Liver (tissue), 8 donors: ENCODE measurements at regions not wholly inside any gene's neighbourhood (a gene's known extent, or its start where the extent isn't known, plus 50 kb on each side); places are given as distances from the start of the nearest gene placed in this dataset.

Source experiments
- DNase-seq: peaks from one replicate; pipeline ENCODE4 v3.0.0-alpha.2; 2017; ENCODE audit warnings: low spot score
- H3K27ac ChIP-seq, 2 donors: one replicate each; pipeline ENCODE4 v1.7.0; 2013; ENCODE audit warnings: inconsistent platforms in 2 of 2, low read length in 2 of 2, control low read depth in 1 of 2, low read depth in 1 of 2, mild to moderate bottlenecking in 1 of 2
- H3K27me3 ChIP-seq, 4 donors: one replicate each; pipeline versions ENCODE4 v1.6.1 to v1.7.0; 2013; ENCODE audit warnings: low read length in 3 of 4, inconsistent platforms in 1 of 4, mild to moderate bottlenecking in 1 of 4, moderate library complexity in 1 of 4; ENCODE audit not compliant: control insufficient read depth in 4 of 4, insufficient read depth in 4 of 4
- H3K36me3 ChIP-seq, 4 donors: one replicate each; pipeline versions ENCODE4 v1.6.1 to v1.7.0; 2013; ENCODE audit warnings: low read length in 3 of 4, mild to moderate bottlenecking in 3 of 4, low read depth in 1 of 4, moderate library complexity in 1 of 4; ENCODE audit not compliant: control insufficient read depth in 4 of 4, insufficient read depth in 3 of 4
- H3K4me1 ChIP-seq, 4 donors: one replicate each; pipeline versions ENCODE4 v1.6.1 to v1.7.0; 2013; ENCODE audit warnings: low read length in 3 of 4, mild to moderate bottlenecking in 3 of 4, moderate library complexity in 1 of 4; ENCODE audit not compliant: control insufficient read depth in 4 of 4, insufficient read depth in 4 of 4
- H3K4me3 ChIP-seq, 3 donors: one replicate each; pipeline versions ENCODE4 v1.6.1 to v1.7.0; 2013; ENCODE audit warnings: low read length in 3 of 3, control low read depth in 1 of 3, low read depth in 1 of 3, mild to moderate bottlenecking in 1 of 3
- H3K9ac ChIP-seq, 2 donors: one replicate each; pipeline ENCODE4 v1.7.0; 2013; ENCODE audit warnings: low read length in 2 of 2, mild to moderate bottlenecking in 2 of 2, moderate library complexity in 2 of 2, control low read depth in 1 of 2, low read depth in 1 of 2
- H3K9me3 ChIP-seq, 4 donors: one replicate each; pipeline versions ENCODE4 v1.6.1 to v1.7.0; 2013; ENCODE audit warnings: low read length in 3 of 4; ENCODE audit not compliant: control insufficient read depth in 4 of 4
- ATF3 ChIP-seq: IDR thresholded peaks from 2 replicates; pipeline ENCODE4 v1.6.1; 2016; ENCODE audit warnings: antibody characterized with exemption
- CTCF ChIP-seq: fragments of 150-350 bp; IDR thresholded peaks from 2 replicates; pipeline ENCODE4 v1.5.1; 2017; ENCODE audit warnings: improper control_type of control experiment, low read depth, low read length; ENCODE audit not compliant: missing input control
- EGR1 ChIP-seq, 2 donors: IDR thresholded peaks; 2 replicates each; pipeline ENCODE4 v1.6.1; 2016 to 2018; ENCODE audit warnings: antibody characterized with exemption in 2 of 2, low read depth in 2 of 2
- FOXA1 ChIP-seq: IDR thresholded peaks from 2 replicates; pipeline ENCODE4 v1.6.1; 2016; ENCODE audit warnings: antibody characterized with exemption
- GABPA ChIP-seq, 2 donors: IDR thresholded peaks in 1 of 2; conservative IDR thresholded peaks in 1 of 2; 2 replicates each; pipeline ENCODE4 v1.6.1; 2016; ENCODE audit warnings: antibody characterized with exemption in 2 of 2, mild to moderate bottlenecking in 1 of 2, moderate library complexity in 1 of 2
- HNF4A ChIP-seq, 2 donors: conservative IDR thresholded peaks; 2 replicates each; pipeline ENCODE4 v1.6.1; 2016; ENCODE audit warnings: antibody characterized with exemption in 2 of 2, mild to moderate bottlenecking in 2 of 2
- HNF4G ChIP-seq: IDR thresholded peaks from 2 replicates; pipeline ENCODE4 v1.6.1; 2016; ENCODE audit warnings: antibody characterized with exemption
- JUND ChIP-seq, 2 donors: IDR thresholded peaks; 2 replicates each; pipeline ENCODE4 v1.6.1; 2016; ENCODE audit warnings: antibody characterized with exemption in 2 of 2
- MAX ChIP-seq: IDR thresholded peaks from 2 replicates; pipeline ENCODE4 v1.6.1; 2016; ENCODE audit warnings: antibody characterized with exemption
- NR2F2 ChIP-seq: IDR thresholded peaks from 2 replicates; pipeline ENCODE4 v1.6.1; 2016; ENCODE audit warnings: antibody characterized with exemption
- RAD21 ChIP-seq, 2 donors: IDR thresholded peaks; 2 replicates each; pipeline ENCODE4 v1.6.1; 2016; ENCODE audit warnings: antibody characterized with exemption in 2 of 2, mild to moderate bottlenecking in 2 of 2
- REST ChIP-seq: IDR thresholded peaks from 2 replicates; pipeline ENCODE4 v1.6.1; 2016; ENCODE audit warnings: antibody characterized with exemption, mild to moderate bottlenecking
- RXRA ChIP-seq, 2 donors: IDR thresholded peaks; 2 replicates each; pipeline ENCODE4 v1.6.1; 2017 to 2018; ENCODE audit warnings: antibody characterized with exemption in 2 of 2, mild to moderate bottlenecking in 1 of 2
- SP1 ChIP-seq: IDR thresholded peaks from 2 replicates; pipeline ENCODE4 v1.6.1; 2018; ENCODE audit warnings: antibody characterized with exemption, mild to moderate bottlenecking
- TAF1 ChIP-seq: conservative IDR thresholded peaks from 2 replicates; pipeline ENCODE4 v1.6.1; 2016; ENCODE audit warnings: antibody characterized with exemption, mild to moderate bottlenecking
- YY1 ChIP-seq: IDR thresholded peaks from 2 replicates; pipeline ENCODE4 v1.6.1; 2016; ENCODE audit warnings: antibody characterized with exemption, mild to moderate bottlenecking
- ZBTB33 ChIP-seq: IDR thresholded peaks from 2 replicates; pipeline ENCODE4 v1.6.1; 2016; ENCODE audit warnings: antibody characterized with exemption
- WGBS: extraction: QIAGEN DNeasy Blood & Tissue Kit; methylation state at CpG from one replicate; pipeline ENCODE4 v1.1.7; 2013; 5-methylcytosine and 5-hydroxymethylcytosine counted together
- donor health status: healthy.
- donor health status: healthy.
- donor health status: healthy.
- donor health status: healthy.
- donor health status: healthy.

- Histone ChIP-seq H3K9ac (no peak overlapping the region), H3K27ac (no peak overlapping the region), H3K4me3 (no peak overlapping the region), H3K9me3 (no peaks in the 10 kb centered on the region), H3K36me3 (no peaks in the 10 kb centered on the region), H3K27me3 (no peaks in the 10 kb centered on the region), H3K4me1 (no peaks in the 10 kb centered on the region)
- TF ChIP-seq MAX (no peak), ATF3 (no peak), CTCF (no peak), RAD21 (IDR thresholded peaks at IDR 0.05) (no peak), GABPA (IDR thresholded peaks at IDR 0.05 in 1 of 2, conservative IDR thresholded peaks at IDR 0.05 in 1 of 2) (no peak), TAF1 (no peak), FOXA1 (no peak), NR2F2 (no peak), EGR1 (IDR thresholded peaks at IDR 0.05; ENCODE audit: low read depth in 2 of 2) (no peak), SP1 (no peak), JUND (IDR thresholded peaks at IDR 0.05) (no peak), RXRA (IDR thresholded peaks at IDR 0.05) (no peak), HNF4A (conservative IDR thresholded peaks at IDR 0.05) (no peak), YY1 (no peak), ZBTB33 (no peak), HNF4G (no peak), REST (no peak)
- no peak for DNase-seq
- WGBS = 93% methylated on average over 3 of the region's 3 CpGs
These were observed 143.0 kb downstream of the RASSF9 start for GRCh38 chr12:85693093-85693665.
